Immature natural killer cell (primary cell): ENCODE measurements at regions not wholly inside any gene's neighbourhood (a gene's known extent, or its start where the extent isn't known, plus 50 kb on each side); places are given as distances from the start of the nearest gene placed in this dataset.

Source experiments
- DNase-seq, 3 donors: peaks; one replicate each; pipeline ENCODE4 v3.0.0; 2022; ENCODE audit warnings: mixed read lengths in 1 of 3
- H3K27ac Mint-ChIP-seq, 6 donors: one replicate each; pipeline ENCODE4 v1.8.0; 2020; ENCODE audit warnings: mixed read lengths in 6 of 6, mild to moderate bottlenecking in 5 of 6, inconsistent platforms in 4 of 6, moderate library complexity in 3 of 6
- H3K27me3 Mint-ChIP-seq, 3 donors: one replicate each; pipeline ENCODE4 v1.8.0; 2020 to 2021; ENCODE audit warnings: low read depth in 3 of 3, mild to moderate bottlenecking in 3 of 3, mixed read lengths in 3 of 3, moderate library complexity in 3 of 3, inconsistent platforms in 1 of 3
- H3K36me3 Mint-ChIP-seq, 3 donors: one replicate each; pipeline ENCODE4 v1.8.0; 2020; ENCODE audit warnings: mixed read lengths in 3 of 3, inconsistent platforms in 2 of 3, mild to moderate bottlenecking in 2 of 3
- H3K4me1 Mint-ChIP-seq, 2 donors: one replicate each; pipeline ENCODE4 v1.8.0; 2020; ENCODE audit warnings: inconsistent platforms in 2 of 2, mild to moderate bottlenecking in 2 of 2, mixed read lengths in 2 of 2, moderate library complexity in 1 of 2
- H3K4me3 Mint-ChIP-seq, 5 donors: one replicate each; pipeline ENCODE4 v1.8.0; 2020; ENCODE audit warnings: mild to moderate bottlenecking in 5 of 5, mixed read lengths in 5 of 5, inconsistent platforms in 3 of 5, moderate library complexity in 3 of 5
- H3K9me3 Mint-ChIP-seq, 6 donors: one replicate each; pipeline ENCODE4 v1.8.0; 2020; ENCODE audit warnings: mild to moderate bottlenecking in 6 of 6, mixed read lengths in 6 of 6, inconsistent platforms in 4 of 6, moderate library complexity in 3 of 6

DNA sequence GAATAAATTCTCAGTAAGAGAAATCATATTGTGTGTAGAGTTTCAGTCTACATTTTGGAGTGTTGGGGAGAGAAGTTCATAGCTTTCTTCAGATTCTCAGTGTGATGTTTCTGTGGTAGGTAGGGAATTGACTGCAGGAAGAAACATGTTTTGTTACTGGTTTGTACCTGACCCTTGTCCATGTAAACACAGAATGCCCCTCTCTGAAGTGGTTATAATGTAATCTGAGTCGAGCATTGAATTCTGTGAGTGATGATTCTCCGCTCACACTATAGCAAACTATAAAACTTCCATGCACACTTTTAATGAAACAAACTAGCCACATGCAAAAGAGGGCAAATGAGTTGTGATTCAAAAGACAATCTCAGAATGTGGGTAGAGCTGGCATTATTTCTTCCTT, 433.2 kb downstream of the USP25 start:
- no peak for DNase-seq
- no peaks in the 10 kb centered on the region for H3K4me1 Mint-ChIP-seq
- no peak overlapping the region for H3K27ac Mint-ChIP-seq
- no peaks in the 10 kb centered on the region for H3K27me3 Mint-ChIP-seq
- H3K36me3 Mint-ChIP-seq, result no peaks in the 10 kb centered on the region
- H3K4me3 Mint-ChIP-seq, result no peak overlapping the region
- peaks cover 0 to 5% (median 2%) of the 10 kb centered on the region in 6 donors for H3K9me3 Mint-ChIP-seq

DNA sequence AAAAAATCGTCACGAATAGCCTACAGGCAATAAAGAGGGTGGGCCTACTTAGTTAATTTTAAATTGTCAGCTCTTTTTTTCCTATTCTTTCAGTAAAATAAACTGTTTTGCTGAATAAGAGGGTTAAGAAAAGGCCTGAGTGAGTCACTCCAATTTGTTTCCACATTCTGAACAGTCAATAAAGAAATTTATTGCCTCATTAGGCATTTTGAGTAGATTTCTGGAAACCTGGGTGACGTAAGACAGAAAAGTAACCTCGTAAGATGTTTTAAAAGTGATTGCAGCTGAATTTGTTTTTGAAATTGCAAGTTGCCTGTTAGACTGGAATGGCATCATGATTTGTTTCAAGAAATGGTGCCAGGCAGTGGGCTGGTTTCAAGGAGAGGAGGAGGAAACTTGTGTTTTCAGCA, 439.3 kb downstream of the USP25 start:
- Mint-ChIP-seq H3K4me3 (no peak overlapping the region), H3K36me3 (no peaks in the 10 kb centered on the region), H3K27ac (no peak overlapping the region), H3K27me3 (no peaks in the 10 kb centered on the region), H3K9me3 (peaks cover 0 to 10% (median 2%) of the 10 kb centered on the region in 6 donors), H3K4me1 (no peaks in the 10 kb centered on the region)
- no peak for DNase-seq

DNA sequence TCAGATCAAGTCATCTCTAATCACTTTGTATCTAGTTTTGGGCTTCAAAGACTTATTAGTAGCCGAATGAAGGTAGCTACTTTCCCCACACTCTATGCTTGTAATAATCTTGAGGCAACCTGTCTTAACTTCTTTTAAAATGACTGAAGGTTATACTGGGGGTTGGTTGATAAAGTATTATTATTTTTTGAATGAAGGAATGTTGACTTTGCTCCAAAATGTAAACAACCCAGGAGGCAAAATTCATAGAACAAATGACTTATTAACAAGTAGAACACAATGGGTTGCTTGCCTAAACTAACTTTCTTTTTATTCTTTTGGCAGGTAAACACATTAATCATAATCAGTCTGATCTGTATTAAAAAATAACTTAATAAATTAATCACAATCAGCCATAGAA, 440.0 kb downstream of the USP25 start:
- no peak overlapping the region for H3K27ac Mint-ChIP-seq
- H3K4me3 Mint-ChIP-seq, result no peak overlapping the region
- H3K27me3 Mint-ChIP-seq, result no peaks in the 10 kb centered on the region
- H3K9me3 Mint-ChIP-seq, result peaks cover 0 to 11% (median 3%) of the 10 kb centered on the region in 6 donors
- H3K4me1 Mint-ChIP-seq, result no peaks in the 10 kb centered on the region
- no peaks in the 10 kb centered on the region for H3K36me3 Mint-ChIP-seq
- no peak for DNase-seq

DNA sequence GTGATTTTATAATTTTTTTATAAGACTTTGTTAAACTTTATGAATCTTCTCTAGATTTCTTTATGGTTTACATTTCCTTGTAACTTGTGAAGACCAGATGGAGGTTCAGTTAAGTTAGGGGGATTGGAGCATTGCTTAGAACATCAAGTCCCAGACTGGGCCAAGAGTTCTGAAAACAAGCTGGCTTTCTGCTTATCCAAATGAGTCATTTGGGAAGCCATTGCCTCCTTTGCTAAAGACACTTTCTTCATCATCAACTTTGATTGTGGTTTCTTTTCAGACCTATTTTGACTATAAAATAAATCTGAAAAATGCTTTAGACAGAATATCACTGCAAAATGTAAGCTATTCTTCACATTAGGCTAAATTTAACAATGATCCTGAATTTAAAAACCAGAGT, 446.8 kb downstream of the USP25 start:
- H3K4me1 Mint-ChIP-seq, result no peaks in the 10 kb centered on the region
- H3K27ac Mint-ChIP-seq, result no peak overlapping the region
- H3K27me3 Mint-ChIP-seq, result no peaks in the 10 kb centered on the region
- H3K9me3 Mint-ChIP-seq, result peaks cover 0 to 11% (median 4%) of the 10 kb centered on the region in 6 donors
- no peak for DNase-seq
- H3K4me3 Mint-ChIP-seq, result no peak overlapping the region
- no peaks in the 10 kb centered on the region for H3K36me3 Mint-ChIP-seq

DNA sequence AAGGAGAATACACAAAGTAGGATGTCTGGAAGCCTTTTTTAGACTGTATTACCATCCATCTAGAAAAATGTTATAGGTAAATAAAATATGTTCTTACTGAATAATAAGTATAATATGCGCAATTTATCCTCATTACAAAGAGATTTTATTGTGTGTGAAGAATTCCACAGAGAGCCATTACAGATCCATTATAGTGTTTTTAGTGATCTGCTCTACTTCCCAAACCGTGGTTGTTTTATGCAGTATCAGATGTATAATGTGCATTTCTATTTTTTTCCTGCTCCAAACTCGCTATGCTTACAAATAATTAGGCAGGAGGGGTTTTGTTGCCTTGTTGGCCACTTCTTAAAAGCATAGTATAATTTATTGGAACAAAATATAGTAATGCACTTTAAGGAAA, 447.8 kb downstream of the USP25 start:
- DNase-seq, result no peak
- H3K9me3 Mint-ChIP-seq, result peaks cover 0 to 8% (median 4%) of the 10 kb centered on the region in 6 donors
- no peak overlapping the region for H3K4me3 Mint-ChIP-seq
- no peaks in the 10 kb centered on the region for H3K36me3 Mint-ChIP-seq
- no peaks in the 10 kb centered on the region for H3K27me3 Mint-ChIP-seq
- H3K4me1 Mint-ChIP-seq, result no peaks in the 10 kb centered on the region
- H3K27ac Mint-ChIP-seq, result no peak overlapping the region

DNA sequence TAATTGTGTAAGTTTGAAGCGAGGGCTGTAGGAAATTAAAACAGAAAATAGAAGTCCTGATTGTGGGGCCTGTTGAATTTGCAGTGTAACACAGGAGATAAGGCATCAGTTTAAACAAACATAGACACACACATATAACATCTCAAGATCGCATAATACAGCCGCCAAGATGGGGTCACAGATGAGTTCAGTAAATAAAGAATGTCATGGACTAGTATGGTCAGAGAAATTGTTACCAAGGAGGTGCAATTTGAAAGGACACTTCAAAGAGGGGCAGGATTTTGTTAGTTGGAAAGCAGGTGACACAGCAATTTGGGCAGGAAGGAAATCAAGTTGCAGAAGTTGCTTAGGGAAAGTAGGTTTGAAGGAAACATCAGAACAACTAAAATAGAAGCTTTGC, 450.0 kb downstream of the USP25 start:
- no peak for DNase-seq
- no peaks in the 10 kb centered on the region for H3K36me3 Mint-ChIP-seq
- peaks cover 0 to 3% (median 0%) of the 10 kb centered on the region in 3 donors for H3K27me3 Mint-ChIP-seq
- no peak overlapping the region for H3K4me3 Mint-ChIP-seq
- no peak overlapping the region for H3K27ac Mint-ChIP-seq
- peaks cover 0 to 11% (median 6%) of the 10 kb centered on the region in 6 donors for H3K9me3 Mint-ChIP-seq
- no peaks in the 10 kb centered on the region for H3K4me1 Mint-ChIP-seq

DNA sequence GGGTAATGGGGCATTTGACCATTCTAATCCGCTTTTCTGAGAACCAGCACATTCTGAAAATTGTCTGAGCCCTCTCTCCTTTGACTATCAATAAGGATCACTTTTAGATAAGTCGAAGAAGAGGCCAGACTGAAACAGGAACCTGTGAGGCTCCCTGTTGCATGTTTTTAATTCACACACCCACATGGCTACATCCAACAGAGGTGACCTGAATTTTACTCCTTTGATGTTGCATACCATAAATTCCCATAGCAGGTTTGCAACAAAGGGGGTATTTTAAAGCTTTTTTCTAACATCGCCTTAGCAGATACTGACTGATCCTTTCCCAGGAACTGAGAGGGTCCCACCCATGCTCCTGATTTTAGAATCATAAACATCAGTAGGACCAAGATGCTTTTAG, 450.8 kb downstream of the USP25 start:
- Mint-ChIP-seq H3K27me3 (peaks cover 0 to 5% (median 0%) of the 10 kb centered on the region in 3 donors), H3K9me3 (peaks cover 0 to 11% (median 7%) of the 10 kb centered on the region in 6 donors), H3K27ac (no peak overlapping the region), H3K4me1 (no peaks in the 10 kb centered on the region), H3K4me3 (no peak overlapping the region), H3K36me3 (no peaks in the 10 kb centered on the region)
- DNase-seq, result no peak

DNA sequence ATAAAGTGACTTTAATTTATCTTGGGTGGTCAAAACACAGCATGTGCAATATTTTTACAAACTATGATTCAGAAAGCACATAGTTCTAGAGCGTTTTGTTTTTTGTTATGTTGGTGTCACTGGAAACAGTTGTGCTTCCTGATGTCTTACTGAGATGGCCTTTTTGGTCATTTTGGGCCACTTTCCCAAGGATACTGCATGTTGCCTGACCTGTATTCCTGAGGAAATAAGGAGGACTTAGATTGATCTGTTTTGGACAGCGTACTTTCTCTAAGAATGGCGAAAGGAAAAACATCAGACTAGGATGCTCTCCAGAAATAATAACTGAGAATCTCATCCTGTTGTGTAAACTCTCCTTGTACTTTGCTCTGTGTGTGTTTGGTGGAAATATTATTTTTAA, 451.2 kb downstream of the USP25 start:
- Mint-ChIP-seq H3K36me3 (no peaks in the 10 kb centered on the region), H3K27me3 (peaks cover 0 to 5% (median 0%) of the 10 kb centered on the region in 3 donors), H3K4me1 (no peaks in the 10 kb centered on the region), H3K4me3 (no peak overlapping the region), H3K9me3 (peaks cover 0 to 11% (median 7%) of the 10 kb centered on the region in 6 donors), H3K27ac (no peak overlapping the region)
- no peak for DNase-seq

DNA sequence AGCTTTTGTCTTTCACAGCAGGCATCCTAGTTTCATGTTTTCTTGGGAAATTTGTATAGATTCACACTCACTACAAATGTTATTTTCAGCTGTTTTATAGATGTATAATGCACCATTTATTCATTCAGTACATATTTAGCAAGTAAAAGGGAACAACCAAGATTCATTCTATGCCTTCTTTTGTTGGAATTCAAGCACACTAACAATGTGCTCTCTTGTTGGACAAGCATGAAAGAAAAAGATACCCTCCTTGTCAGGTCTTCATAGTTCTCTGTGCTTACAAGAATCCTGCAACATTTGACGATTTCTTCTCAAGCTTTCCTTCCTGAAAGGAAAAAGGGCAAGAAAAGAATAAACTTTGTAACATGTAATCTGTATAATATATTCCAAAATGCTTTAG, 456.0 kb downstream of the USP25 start:
- peaks cover under 1 to 14% (median 9%) of the 10 kb centered on the region in 6 donors for H3K9me3 Mint-ChIP-seq
- no peak overlapping the region for H3K4me3 Mint-ChIP-seq
- H3K27me3 Mint-ChIP-seq, result peaks cover 0 to 7% (median 0%) of the 10 kb centered on the region in 3 donors
- no peak for DNase-seq
- H3K36me3 Mint-ChIP-seq, result peaks cover 0 to 4% (median 0%) of the 10 kb centered on the region in 3 donors
- no peak overlapping the region for H3K27ac Mint-ChIP-seq
- no peaks in the 10 kb centered on the region for H3K4me1 Mint-ChIP-seq

DNA sequence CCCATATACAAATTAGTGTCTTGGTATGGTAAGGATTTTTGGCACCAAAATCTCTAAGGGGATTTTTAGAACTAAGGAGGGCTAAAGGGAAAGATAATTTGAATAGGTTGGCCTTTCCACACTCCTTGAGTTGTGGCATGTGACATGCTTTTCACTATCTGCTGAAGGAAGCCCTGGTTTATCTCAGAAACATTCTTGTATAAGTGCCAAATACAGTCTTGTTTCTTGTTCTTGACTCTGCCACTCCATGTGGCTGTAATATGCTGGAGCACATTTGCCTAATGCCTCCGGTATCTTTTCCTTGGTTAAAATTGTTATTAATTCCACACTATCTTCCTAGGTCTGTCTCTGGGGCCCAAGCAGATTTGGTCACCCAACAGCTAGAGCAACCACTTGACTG, 457.0 kb downstream of the USP25 start:
- peaks cover 0 to 10% (median 0%) of the 10 kb centered on the region in 3 donors for H3K27me3 Mint-ChIP-seq
- DNase-seq, result no peak
- H3K4me1 Mint-ChIP-seq, result no peaks in the 10 kb centered on the region
- H3K36me3 Mint-ChIP-seq, result peaks cover 0 to 4% (median 0%) of the 10 kb centered on the region in 3 donors
- H3K4me3 Mint-ChIP-seq, result no peak overlapping the region
- H3K9me3 Mint-ChIP-seq, result peaks cover 2 to 16% (median 10%) of the 10 kb centered on the region in 6 donors
- H3K27ac Mint-ChIP-seq, result no peak overlapping the region

DNA sequence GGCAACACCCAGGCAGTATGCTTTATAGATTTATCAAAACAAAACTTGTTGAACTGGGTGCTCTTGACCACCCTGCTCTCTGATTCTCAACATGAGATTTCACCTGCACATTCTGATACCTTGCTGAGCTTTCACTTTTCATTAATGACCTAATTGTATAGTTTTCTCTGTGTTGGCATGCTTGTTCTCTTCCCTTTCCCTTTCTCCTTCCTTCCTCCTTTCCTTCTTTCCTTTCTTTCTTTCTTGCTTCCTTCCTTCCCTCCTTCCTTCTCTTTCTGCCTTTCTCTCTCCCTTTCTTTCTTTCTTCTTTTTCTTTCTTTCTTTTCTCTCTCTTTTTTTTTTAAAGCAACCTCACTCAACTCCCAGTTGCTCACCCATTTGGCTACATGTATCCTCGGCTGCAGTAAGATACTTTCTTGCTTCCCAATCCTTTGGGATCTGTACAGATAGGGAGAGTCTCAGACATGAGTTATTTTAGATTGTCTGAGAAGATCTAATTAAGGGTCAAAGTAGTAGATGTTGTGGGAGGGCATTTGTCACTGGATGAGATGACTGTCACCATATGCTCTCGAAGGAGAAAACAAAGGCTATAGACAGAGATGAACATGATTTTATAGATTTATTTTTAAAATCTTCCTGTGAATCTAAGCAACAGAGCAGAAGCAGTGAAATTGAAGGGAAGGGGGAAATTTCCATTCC, 458.0 kb downstream of the USP25 start:
- Mint-ChIP-seq H3K27ac (no peak overlapping the region), H3K4me3 (no peak overlapping the region), H3K27me3 (peaks cover 0 to 10% (median 0%) of the 10 kb centered on the region in 3 donors), H3K36me3 (peaks cover 0 to 4% (median 0%) of the 10 kb centered on the region in 3 donors), H3K4me1 (no peaks in the 10 kb centered on the region), H3K9me3 (peaks cover 2 to 16% (median 10%) of the 10 kb centered on the region in 6 donors)
- no peak for DNase-seq

DNA sequence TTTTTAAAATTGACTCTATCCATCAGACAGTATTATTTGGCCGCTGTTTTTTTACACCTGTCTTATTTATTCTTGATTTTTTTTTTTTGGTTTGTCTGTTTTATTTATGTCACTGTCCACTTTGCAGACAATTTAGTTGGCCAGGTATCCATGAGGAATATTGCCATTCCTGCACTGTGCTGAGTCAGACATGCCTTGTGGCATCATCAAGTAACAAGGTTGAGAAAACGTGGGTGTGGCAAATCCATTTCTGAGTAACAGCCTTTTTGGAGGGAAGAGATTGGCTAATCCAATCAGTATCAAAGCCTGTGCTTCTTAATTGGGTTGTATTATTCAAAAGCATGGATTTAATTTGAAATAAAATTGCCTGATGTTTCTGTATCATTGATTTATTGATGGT, 463.1 kb downstream of the USP25 start:
- Mint-ChIP-seq H3K4me1 (peaks cover 0 to 34% of the 10 kb centered on the region in 2 donors), H3K4me3 (no peak overlapping the region), H3K27me3 (peaks cover 0 to 5% (median 0%) of the 10 kb centered on the region in 3 donors), H3K27ac (no peak overlapping the region), H3K9me3 (peaks cover 0 to 11% (median 4%) of the 10 kb centered on the region in 6 donors), H3K36me3 (no peaks in the 10 kb centered on the region)
- no peak for DNase-seq

DNA sequence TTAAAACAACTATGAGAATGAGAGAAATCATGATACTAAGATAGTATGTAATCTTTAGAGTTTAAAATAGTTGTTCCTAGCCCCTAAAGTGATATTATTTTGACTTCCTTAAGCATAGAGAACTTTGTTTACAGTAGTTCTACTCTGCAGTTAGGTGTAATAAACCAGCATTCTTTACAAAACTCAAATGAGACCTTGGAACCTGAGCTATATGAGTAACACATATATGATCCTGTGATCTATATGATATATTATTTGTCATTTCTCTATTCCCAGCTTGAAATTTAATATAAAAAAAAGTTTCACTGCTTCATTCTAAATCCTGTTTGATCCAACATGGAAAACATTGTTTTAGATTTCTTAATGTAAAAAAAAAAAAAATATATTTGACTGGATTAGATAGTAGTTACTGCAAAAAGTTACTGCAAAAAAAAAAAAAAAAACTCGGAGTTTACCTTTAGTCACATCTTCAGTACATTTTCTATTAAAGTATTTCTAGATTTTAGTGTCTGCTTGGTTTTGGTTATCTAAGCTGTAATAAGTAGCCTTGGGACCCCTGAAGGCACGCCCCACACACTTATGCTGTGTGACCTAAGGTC, 463.8 kb downstream of the USP25 start:
- H3K27me3 Mint-ChIP-seq, result peaks cover 0 to 5% (median 0%) of the 10 kb centered on the region in 3 donors
- H3K4me1 Mint-ChIP-seq, result peaks cover 0 to 34% of the 10 kb centered on the region in 2 donors
- no peak overlapping the region for H3K27ac Mint-ChIP-seq
- no peaks in the 10 kb centered on the region for H3K36me3 Mint-ChIP-seq
- DNase-seq, result no peak
- H3K4me3 Mint-ChIP-seq, result no peak overlapping the region
- H3K9me3 Mint-ChIP-seq, result peaks cover 2 to 10% (median 5%) of the 10 kb centered on the region in 6 donors

DNA sequence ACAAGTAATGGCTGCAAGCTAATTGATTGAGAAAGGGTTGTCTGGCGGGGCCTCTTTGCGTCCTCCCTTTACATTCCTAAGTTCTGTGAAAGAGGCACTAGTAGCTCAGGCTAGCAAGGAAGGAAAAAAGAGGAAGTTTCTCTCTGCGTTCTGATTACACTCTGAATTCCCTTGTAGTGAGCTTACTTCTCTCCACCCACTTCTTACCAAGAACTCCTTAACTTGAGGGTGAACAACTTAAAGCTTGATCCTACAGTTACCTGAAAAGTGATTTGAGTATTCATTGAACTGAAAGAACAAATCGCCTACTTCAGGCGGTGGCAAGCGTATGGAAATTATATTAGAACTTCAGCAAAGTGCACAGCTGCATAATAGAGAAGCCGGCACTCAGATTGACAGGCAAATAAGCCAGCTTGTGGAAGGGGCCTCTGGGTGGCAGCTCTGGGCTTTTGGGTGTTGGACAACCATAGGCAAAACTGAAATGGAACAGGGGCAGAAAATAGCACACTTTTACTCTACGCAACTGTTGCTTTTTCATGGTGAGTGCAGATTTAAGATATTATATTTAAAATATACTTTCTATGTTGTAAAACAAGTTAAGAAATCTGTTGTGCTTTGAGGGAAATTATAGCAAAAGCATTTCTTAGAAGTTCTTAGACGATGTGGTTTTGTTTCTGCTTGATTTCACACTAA, 464.5 kb downstream of the USP25 start:
- peaks cover 0 to 14% (median 6%) of the 10 kb centered on the region in 6 donors for H3K9me3 Mint-ChIP-seq
- DNase-seq, result no peak
- H3K4me1 Mint-ChIP-seq, result peaks cover 0 to 34% of the 10 kb centered on the region in 2 donors
- H3K4me3 Mint-ChIP-seq, result peak overlapping the region; percentile 18 to 41 (median 30)
- no peaks in the 10 kb centered on the region for H3K36me3 Mint-ChIP-seq
- H3K27ac Mint-ChIP-seq, result no peak overlapping the region
- H3K27me3 Mint-ChIP-seq, result peaks cover 0 to 5% (median 0%) of the 10 kb centered on the region in 3 donors
